AG09319 (cell line): ENCODE measurements at regions not wholly inside any gene's neighbourhood (a gene's known extent, or its start where the extent isn't known, plus 50 kb on each side); places are given as distances from the start of the nearest gene placed in this dataset.
"Not testable (repeated sequence)": the region's sequence is repeated elsewhere in the genome, so short reads cannot be mapped to it uniquely, and the experiment has no call there.

Experiments
- DNase-seq: peaks from one replicate; pipeline ENCODE4 v3.0.0-alpha.2; 2010; ENCODE audit warnings: low read depth; ENCODE audit errors: extremely low read depth
- CTCF ChIP-seq: IDR thresholded peaks from 2 replicates; pipeline ENCODE4 v1.5.1; 2011; ENCODE audit warnings: low read depth, mild to moderate bottlenecking, inconsistent platforms, low read length, moderate library complexity

GRCh38 chr3:67941433-67942030 is 287.1 kb upstream of the SUCLG2 start:
- DNase-seq = no peak
- TF ChIP-seq CTCF = no peak

- no peak for DNase-seq
- no peak for TF ChIP-seq CTCF
Measured at GRCh38 chr3:67940210-67940952, 286.0 kb upstream of the SUCLG2 start.

- DNase-seq = no peak
- TF ChIP-seq CTCF = no peak
Measured at GRCh38 chr3:67937498-67938118, 283.2 kb upstream of the SUCLG2 start.

- DNase-seq = not testable (repeated sequence)
Measured at GRCh38 chr3:67930394-67930793, 276.0 kb upstream of the SUCLG2 start.

GRCh38 chr3:67923796-67924195 is 269.4 kb upstream of the SUCLG2 start:
- DNase-seq = no peak
- TF ChIP-seq CTCF = no peak

- DNase-seq = no peak
- no peak for TF ChIP-seq CTCF
Measured at GRCh38 chr3:67920969-67921368, 266.6 kb upstream of the SUCLG2 start.

GRCh38 chr3:67920311-67920710 is 265.9 kb upstream of the SUCLG2 start:
- no peak for TF ChIP-seq CTCF
- no peak for DNase-seq
